Myocyte (in vitro differentiated cells): ENCODE measurements at regions not wholly inside any gene's neighbourhood (a gene's known extent, or its start where the extent isn't known, plus 50 kb on each side); places are given as distances from the start of the nearest gene placed in this dataset.

Source experiments
- DNase-seq: peaks from one replicate; pipeline ENCODE4 v3.0.0-alpha.2; 2012; ENCODE audit warnings: low read depth

DNA sequence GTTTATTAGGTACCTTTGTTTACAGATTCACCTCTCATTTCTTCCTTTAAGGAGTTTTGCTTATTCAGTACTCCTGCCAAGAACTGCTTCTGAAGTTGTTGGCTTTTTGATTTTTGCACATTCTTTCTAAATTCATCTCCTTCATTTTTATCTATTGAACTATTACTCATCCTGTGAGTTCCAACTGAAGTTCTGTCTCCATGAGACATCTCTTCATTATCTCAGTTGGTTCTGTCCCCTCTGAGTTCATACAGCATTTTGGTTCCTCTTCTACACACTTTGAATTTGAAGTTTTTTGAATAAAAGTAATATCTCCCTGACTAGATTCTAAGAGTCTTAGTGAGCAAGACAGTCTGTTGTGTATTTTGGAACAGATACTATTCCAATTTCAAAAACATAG lies 299.7 kb downstream of the OTOL1 start:
- no peak for DNase-seq

DNA sequence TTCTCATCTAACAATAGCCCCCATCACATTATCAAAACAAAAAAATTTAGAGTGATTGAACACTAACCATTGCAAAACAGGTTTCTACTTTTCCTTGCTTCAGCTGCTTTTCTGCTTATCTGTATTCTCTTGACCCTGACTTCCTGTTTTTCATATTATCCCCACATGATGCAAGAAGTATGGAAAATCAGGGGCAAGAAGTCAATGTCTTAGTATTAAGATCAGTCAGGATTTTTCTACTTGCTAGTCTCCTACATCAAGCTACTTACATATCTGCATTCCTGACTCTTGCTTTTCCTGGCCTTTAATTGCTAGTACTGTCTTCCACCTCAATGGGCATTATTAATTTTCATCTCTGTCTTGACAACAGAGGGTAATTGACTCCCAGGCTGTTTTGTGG lies 300.2 kb downstream of the OTOL1 start:
- DNase-seq = no peak

DNA sequence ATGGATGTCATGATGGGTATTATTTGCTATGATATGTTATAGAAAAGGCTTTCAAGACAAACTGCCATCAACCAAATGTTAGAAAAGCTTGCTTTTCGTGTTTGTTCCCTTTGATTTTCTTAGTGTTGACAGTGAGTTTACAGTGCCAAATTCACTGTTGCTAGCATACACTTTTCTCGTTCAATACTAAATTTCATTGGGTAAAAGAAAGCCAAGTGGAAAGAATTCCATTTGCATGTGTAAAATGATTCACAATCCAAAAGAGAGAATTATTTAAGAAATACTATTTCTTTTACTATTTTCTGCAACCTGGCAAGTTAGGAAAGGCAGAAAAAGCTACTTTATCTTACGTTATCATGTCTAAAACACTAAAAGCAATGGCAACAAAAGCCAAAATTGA lies 301.4 kb downstream of the OTOL1 start:
- DNase-seq = no peak

DNA sequence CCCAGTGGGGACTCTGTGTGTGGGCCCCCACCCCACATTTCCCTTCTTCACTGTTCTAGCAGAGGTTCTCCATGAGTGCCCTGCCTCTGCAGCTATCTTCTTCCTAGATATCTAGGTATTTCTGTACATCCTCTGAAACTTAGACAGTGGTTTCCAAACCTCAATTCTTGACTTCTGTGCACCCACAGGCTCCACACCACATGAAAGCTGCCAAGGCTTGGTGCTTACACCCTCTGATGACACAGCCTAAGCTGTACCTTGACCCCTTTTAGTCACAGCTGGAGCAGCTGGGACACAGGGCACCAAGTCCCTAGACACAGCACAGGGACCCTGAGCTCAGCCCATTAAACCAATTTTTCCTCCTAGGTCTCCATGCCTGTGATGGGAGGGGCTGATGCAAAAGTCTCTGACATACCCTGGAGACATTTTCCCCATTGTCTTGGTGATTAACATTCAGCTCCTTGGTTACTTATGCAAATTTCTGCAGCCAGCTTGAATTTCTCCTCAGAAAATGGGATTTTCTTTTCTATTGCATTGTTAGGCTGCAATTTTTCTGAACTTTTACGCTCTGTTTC lies 304.5 kb downstream of the OTOL1 start:
- DNase-seq = no peak

DNA sequence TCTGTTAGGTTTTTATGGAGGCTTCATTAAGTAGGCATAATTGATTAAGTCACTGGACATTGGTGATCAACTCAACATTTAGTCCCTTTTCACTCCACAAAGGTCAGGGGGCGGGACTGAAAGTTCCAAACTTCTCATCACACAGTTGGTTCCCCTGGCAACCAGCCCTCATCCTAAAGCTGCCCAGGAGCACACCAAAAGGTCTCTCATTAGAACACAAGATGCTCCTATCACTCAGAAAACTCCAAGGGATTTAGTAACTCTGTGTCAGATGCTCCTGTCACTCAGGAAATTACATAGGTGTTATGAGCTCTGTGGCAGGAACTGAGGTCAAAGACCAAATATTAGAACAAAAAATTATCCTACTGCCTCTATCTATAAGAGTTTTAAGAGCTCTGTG lies 321.5 kb downstream of the OTOL1 start:
- peak; percentile 30 for DNase-seq

DNA sequence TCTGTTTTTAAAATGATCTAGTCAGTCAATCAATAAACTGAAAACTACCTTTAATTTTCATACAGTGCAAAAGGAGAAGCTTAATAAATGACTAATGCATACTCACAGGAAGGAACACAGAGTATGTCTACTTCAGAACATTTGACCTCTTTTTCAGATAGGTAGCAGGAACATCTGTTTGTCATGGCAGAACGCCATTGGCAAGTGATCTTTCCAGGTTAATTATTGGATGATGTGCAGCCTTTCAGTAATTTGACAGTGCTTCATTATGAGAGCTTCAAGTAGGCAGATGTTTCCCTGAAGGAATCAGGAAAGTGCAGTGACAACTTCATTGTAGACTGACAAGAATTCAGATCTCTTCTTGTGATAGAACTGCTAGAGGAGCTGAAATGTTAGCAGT lies 325.0 kb downstream of the OTOL1 start:
- DNase-seq = no peak

DNA sequence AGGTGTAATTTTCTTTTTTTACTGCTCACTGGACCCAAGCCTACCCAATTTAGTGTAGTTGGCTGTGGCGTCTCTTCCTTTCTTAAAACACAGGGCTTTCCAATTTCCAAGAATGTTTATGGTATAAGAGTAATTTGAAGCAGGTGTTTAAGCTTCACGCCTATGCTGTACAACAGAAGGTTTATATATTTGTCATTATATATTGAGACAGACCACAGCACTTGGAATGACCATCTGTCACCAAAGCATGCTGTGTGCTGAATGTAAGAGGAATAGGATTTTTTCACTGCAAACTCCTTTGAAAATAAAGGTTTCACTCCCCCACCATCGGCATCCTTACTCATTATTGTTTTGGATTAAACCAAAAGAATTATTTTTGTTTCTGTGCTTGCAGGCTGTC lies 325.7 kb downstream of the OTOL1 start:
- DNase-seq = no peak

DNA sequence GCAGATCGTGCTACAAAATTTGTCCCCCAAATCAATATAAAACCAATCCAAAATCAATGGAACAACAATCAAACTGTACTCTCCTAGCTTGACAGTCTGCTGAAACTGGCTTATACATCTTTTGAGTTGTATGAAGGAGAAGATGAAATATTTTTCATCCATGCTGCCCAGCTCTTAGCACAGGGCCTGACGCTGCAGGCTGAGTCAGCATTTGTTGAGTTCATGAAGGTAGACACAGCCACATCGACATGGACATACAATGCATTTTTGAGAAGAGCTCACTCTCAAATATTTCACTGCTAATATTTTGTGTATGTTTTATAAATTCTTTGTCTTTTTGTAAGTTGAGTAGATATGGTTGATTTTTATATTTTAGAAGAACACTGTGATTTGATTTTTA lies 327.3 kb downstream of the OTOL1 start:
- DNase-seq = no peak

DNA sequence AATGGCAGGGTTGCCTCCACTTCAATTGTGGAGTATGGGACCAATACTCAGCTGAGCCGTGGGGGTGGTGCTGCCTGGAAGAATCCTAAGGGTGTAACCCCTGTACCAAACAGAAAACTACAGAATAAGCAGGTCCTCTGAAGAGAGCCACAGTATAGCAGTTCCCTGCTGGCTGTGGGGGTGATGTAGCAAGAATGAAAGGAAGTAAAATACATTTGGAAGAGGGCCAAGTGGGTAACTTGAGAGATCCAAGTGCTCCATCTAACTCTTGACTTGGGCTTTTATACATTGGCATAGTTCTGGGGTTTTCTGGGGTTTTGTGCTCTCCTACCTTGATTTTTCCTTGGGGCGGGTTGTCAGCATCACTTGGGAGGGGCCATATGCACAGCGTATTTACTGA lies 341.4 kb downstream of the OTOL1 start:
- peak; percentile 9 for DNase-seq

DNA sequence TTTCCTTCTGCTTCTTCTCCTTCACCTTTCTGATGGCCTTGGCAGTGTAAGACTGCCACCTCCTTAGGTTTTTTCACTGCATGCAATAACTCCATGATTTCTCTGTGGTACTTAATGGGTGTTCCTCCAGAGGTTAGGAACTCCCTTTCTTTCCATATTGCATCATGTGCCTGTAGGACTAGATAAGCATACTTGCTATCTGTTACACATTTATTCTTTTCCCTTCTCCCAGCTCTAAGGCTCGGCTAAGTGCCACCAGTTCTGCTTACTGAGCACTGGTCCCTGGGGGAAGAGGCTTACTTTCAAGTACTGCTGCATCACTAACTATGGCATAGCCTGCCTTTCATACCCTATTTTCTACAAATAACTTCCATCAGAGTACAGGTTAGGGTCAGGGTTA lies 351.8 kb downstream of the OTOL1 start:
- no peak for DNase-seq

DNA sequence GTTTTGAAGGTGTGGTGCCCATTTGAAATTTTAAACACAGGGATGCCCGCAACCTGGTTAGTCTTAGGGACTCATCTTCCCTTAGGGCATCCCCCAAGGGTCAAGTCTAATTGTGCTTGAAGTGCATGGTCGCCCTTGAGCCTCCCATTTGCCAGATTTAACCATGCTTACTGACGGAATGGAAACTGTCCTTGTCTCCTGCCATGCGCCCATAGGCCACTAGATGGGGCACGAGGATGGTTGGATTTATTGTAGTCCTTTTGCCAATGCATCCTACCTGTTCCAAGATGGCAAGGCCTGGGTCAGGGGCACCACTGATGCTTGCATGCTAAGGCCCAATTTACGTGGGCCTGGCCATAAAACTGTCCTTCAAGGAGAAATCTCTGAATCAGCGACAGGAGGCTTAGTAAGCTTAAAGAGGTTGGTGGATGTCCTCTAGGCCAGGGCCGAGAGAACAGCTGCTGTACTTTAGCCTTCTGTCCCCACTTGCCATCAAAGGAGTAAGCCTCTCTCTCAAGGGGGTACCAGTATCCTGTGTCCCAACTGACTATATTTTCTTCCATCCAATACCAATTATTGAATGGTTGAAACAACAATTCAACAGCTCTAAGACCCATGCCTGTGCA lies 355.4 kb downstream of the OTOL1 start:
- peak; percentile 70 for DNase-seq

DNA sequence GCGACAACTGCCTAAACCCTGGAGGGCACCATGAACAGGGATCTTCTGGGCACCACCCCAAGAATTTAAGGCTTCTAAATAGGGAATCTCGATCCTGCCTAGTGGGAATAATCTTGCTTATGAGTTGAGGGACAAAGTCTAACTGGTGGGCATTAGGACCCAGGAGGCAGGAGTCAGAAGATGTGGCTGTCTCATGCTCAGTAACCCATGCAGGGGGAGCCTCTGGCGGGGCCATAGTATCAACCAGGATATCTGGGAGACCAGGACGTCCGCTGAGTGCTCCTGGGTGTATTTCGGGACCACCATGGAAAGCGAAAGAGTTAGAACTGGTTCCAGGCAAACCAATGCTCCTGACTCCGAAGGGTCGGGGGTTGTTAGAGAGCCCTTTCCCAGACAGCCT lies 356.1 kb downstream of the OTOL1 start:
- no peak for DNase-seq

DNA sequence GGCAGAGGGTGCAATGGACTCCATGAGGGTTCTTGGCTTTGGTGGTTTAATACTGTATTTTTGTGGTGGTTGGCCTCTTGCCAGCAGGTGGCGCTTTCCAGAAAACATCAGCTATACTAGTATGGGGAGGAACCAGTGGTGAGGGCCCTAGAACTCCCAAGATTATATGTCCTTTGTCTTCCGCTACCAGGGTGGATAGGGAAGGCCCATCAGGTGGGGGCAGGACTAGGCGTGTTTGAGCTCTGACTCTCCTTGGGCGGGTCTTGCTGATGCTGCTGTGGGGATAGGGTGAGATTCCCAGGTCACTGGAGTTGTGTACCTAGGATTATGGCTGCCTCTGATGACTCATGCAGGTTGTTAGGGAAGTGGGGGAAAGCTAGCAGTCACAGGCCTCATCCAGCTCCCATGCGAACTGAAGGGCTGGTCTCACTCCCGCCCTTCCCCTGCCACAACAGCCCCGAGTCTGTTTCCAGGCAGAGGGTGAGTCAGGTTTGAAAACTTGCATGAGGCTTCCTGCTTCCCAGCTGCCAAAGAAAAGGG lies 357.7 kb downstream of the OTOL1 start:
- DNase-seq = peak; percentile 17

DNA sequence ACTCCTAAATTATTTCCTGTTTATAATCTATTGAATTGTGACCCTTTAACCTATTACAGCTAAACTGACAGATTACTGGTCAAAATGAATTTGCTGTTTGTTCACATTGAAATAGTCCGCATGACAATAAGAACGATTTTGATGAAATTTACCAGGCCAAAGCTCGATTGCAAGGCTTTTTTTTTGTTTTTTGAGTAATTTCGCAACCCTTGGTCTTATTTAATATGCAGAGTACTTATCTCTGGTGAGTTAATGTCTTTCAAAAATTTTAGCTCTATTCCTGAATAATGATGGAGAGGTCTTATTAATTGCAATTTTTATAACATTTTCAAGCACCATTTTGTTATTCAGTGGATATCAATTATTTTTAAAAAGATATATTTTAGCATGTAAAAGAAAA lies 362.4 kb downstream of the OTOL1 start:
- no peak for DNase-seq

DNA sequence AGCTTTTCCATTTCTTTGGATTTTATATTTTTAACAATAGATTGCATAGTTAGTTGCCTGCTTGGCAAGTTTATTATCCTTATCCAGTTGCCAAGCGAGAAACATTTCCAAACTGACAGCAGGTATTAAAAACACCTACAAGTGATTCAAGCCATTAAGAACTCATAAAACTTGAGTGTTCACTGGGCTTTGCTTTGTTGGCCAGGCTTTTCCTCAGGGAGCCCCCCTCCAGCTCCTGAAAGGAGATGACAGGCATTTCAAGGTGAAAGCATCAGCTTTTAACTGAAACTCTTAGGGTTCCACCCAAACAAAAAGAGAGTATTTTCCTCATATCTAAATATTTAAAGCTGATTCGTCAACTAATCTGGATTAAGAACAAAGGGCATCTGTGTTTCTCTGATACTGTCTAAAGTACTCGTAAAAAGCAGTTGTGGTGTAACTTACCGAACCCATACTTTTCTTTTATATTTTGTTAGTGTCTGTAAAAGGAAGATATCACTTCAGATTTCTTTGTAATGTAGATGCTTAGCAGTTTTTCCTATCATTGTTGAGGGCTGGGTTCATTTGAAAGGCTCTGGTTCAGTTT lies 363.4 kb downstream of the OTOL1 start:
- DNase-seq = no peak

DNA sequence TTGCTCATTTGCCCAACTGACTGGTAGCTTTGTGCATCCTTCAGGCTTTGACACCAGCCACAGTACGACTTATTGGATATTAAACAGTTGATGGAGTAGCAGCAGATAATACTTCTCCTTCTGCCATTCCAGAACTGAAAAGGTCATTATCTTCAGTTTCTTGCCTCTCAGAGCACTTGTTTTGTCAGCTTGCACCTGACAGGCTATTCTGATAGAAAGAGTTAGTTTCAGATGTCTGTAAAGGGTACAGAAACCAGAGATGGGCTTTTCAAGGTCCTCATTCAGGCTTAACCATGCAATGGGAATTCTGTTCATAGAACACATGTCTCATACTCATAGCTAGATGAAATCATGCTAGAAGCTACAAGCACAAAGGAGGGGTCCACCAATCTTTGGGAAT lies 367.2 kb downstream of the OTOL1 start:
- DNase-seq = no peak

DNA sequence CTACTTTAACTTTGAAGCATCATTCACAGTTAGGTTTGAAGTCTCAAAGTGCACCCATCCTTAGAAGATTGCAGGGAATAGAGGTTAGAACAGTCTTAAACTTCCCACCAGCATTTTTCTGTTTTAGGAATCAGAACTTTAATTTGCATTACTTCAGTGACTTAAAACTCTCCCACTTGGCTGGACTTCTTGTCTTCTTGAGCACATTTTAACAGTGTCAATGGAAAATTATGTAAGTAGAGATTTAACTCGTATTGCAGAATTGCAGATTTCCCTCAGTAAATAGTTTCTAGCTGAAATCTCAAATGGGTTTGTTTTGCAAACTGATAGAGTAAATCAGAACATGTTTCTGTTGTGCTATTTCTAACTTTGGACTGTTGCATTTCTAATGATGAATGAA lies 369.6 kb downstream of the OTOL1 start:
- no peak for DNase-seq

DNA sequence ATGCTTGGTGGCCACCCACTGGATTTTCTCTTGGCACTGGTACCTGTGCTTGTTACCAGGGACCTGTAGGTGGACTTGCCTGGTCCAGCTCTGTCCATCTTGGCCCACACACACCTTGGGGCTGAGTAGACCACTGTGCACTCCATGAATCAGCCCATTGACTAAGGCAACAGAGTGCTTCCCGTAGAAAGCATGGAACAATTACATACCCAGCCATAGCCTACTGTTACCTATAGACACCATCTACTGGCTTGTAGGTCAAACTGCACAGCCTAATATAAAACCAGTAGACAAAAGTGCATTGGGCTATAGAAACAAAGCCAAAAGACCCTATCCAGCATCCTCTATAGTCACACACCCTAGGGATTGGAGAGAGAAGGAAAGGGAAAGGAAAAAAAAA lies 378.9 kb downstream of the OTOL1 start:
- DNase-seq = no peak

DNA sequence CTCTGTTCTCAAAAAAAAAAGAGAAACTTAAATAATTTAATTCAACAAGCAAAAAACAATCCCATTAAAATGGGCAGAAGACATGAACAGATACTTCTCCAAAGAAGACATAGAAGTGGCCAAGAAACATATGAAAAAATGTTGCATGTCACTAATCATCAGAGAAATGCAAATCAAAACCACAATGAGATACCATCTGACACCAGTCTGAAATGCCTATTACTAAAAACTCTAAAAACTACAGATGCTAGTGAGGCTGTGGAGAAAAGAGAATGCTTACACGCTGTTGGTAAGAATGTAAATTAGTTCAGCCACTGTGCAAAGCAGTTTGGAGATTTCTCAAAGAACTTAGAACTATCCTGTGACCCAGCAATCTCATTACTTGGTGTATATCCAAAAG lies 382.9 kb downstream of the OTOL1 start:
- DNase-seq = no peak

DNA sequence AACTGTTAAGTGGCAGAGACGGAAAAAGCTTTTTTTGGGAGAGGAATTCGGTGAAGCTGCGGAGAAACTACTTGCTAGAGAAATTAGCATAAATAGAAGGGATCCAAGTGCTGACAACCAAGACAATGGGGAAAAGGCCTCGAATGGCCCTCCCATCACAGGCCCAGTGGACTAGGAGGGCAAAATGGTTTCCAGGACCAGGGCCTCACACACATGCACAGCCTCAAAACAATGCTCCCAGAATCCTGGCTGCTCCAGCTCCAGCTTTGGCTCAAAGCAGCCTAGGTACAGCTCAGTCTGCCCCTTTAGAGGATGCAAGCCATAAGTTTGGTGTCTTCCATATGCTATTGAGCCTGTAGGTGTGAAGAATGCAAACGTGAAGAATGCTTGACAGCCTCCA lies 388.2 kb downstream of the OTOL1 start:
- no peak for DNase-seq

DNA sequence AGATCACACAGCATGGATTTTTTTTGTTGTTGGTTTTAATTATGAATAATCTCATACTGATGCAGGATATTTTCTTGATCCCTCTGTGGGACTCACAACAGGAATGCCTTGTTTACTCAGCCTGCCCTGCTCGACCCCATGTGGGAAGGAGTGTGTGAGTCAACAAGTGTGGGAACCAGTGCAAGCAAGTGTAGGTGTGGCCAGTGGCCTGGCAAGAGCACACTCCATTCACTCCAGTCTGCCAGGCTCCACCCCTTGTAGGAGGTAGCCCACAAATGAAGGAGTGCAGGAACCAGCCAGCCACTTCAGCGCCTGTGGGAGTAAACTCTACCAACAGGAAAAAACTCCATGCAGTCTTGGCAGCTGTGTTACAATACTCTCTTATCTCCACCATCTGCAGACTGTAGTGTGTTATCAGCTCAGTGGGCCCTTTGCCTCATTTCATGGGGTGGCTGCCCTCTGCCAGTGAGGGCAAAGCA lies 393.6 kb downstream of the OTOL1 start:
- DNase-seq = peak; percentile 79

DNA sequence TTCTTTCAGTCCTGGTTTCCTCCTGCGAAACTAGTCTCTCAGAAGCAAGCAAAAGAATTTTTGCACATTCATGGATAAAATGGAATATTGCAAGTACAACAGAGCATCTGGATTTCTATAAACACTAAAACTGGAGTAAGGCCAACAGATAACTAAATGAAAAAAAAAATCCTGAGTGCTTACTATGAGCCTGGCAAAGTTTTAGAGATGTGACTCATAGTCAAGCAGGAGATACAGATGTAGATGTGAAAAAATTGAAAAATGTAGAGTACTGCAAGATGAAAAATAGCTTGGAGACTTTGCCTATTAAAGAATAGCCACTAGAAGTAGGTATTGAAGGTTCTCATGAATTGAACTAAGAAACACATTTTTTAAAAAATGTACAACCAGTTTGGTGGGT lies 397.4 kb downstream of the OTOL1 start:
- DNase-seq = peak; percentile 18

DNA sequence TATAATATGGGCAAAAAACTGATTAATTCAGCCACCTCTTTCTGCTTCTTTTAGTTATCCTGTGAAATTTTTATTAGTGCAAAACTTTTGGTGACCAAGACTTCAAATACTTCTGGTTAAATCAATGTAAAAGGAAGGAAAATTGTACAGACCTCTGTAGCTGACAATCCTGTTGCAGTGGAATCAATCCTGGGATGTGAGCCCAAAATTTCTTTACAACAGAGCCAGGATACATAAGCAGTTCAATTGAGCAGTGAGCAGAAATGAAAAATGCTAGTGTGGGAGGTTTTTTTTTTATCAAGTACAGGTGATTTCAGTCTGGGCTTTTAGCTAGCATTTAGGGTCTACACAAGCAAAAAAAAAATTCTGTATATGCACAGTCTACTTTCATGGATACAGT lies 398.0 kb downstream of the OTOL1 start:
- no peak for DNase-seq
